Stimulated activated CD8-positive, alpha-beta memory T cell treated with anti-CD3 and anti-CD28 coated beads, Interleukin-7, amount 100 ng/mL, for 24 hours (primary cell): ENCODE measurements at regions not wholly inside any gene's neighbourhood (a gene's known extent, or its start where the extent isn't known, plus 50 kb on each side); places are given as distances from the start of the nearest gene placed in this dataset.
"Not testable (repeated sequence)": the region's sequence is repeated elsewhere in the genome, so short reads cannot be mapped to it uniquely, and the experiment has no call there.

ENCODE experiments used
- DNase-seq: peaks from one replicate; pipeline ENCODE4 v3.0.0-alpha.2; 2020; ENCODE audit warnings: low read depth

DNA sequence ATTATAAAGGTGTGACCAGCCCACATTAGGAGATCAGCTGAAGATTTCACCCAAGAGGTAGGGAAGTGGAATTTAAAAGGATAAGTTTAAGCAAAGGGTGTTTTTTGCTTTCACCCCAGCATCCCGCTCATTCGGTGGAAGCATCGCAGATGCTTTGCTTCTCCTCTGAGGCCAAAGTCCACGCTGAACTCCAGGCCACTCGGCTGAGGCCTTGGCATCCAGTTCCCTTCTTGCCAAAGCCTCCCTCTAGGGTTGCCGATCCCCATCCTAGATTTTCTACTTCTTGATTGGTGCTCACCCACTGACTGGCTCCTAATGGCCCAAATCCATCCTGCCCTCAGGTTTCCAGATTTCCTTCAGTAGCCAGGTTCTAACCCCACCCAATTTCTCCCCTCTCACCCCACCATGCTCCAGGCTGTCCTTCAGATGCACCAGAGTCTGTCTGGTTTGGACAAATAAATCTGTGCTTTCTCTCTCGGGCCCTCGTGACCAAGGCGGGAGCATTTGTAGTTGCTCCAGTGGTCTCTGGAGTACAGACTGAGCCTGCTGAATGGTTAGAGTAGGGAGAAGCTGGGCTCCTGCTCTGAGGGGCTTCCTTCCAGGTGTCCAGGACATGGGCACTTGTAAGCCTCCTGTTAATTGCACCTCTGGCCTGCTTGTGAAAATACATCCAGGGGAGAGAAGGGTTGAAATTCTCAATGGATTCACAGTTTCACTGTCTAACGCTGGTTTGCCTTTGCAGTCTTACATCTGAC, 193.2 kb downstream of the C1orf94 start:
- DNase-seq: no peak

DNA sequence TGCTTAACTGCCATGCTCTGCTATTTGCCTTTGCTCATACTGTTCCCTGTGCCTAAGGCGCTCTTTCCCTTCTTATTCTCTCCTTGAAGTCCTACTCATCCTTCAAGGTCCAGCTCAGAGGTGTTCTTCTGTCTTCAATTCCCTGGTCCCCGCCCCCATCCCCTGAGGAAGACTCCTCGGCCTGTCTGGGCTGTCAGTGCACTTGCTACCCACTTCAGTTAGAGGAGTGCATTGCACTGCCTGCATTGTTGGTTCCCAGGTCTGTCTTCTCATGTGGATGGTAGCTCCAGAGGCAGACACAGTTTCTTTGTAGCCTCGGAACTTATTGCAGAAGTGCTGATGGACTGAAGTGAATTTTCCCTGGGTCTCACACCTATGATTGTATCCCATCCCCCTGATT, 194.0 kb downstream of the C1orf94 start:
- DNase-seq: no peak

DNA sequence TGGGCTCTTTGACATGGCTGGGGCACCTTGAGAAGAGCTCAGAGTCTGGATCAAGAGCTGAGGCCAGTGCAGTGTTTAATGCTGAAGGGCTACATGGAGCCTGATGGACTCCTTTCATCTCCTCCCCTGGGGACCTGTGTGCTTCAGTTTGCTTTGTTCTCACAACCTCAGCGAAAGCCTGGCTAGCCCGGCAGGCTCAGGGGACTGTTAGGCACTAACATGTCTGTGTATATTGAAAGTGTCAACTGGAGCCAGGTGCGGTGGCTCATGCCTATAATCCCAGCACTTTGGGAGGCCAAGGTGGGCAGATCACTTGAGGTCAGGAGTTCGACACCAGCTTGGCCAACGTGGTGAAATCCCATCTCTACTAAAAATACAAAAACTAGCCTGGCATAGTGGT, 194.5 kb downstream of the C1orf94 start:
- DNase-seq: not testable (repeated sequence)

DNA sequence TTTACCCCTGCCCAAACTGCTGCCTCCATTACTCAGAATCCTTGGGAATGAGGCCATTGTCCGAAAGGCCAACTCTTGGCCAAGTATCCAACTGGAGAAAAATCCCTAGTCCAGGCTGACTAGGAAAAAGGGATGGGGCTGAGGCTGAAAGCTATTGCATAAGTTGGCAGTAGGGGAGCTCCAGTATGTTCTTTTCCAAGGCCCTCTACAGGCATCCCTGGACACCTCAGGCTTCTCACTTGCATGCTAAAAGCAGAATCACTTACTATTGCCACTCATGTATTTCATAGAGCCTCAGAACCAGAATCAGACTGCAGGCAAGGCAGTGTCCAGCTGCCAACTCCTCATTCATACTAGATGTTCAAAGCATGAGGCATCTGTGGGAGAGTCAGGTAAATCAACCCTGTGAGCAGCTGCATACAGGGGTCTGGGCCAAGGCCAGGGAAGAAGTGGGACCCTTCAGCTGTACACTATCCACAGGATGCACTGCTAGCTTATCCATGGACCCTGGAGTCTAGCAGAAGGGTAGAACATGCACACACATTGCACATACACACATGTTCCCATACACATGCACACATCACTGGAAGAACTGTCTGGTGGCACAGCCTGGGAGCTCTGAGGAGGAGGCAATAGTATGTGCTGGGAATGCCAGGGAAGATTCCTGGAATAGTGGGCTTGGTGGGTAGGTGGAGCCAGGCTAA, 195.3 kb downstream of the C1orf94 start:
- DNase-seq: no peak

DNA sequence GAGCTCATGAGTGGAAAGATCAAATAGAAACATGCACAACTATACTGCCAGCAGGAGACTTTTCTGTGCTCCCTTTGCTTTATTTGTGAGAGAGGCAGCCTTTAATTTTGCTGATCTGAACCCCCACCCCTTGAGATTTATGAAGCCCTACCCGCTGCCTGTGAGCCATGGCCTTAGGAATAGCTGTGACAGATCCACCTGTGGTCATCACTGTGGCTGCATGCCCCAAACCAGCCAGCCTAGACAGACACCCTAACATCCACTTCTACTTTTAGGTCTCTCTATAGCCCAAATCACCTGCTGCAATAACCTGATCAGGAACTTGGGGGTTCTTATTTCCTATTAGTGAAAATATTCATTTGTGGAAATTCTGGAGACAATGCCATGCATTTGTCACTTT, 196.2 kb downstream of the C1orf94 start:
- no peak for DNase-seq

DNA sequence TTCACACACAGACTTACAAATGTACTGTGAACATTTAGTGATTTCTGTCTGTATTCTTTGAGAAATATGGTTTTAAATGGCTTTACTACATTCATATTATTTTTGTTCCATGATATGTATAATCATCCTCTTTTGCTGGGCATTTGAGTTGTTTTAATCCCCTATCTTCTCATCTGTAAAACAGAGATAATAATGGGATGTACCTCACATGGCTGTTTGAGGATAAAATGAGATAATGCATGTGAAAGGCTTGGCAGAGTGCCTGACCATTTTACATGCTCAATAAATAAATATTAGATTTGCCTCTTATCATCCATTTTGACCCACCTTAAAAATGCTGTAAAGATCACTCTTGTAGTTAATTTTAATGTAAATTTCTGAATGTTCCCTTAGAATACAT, 197.2 kb downstream of the C1orf94 start:
- DNase-seq: no peak

DNA sequence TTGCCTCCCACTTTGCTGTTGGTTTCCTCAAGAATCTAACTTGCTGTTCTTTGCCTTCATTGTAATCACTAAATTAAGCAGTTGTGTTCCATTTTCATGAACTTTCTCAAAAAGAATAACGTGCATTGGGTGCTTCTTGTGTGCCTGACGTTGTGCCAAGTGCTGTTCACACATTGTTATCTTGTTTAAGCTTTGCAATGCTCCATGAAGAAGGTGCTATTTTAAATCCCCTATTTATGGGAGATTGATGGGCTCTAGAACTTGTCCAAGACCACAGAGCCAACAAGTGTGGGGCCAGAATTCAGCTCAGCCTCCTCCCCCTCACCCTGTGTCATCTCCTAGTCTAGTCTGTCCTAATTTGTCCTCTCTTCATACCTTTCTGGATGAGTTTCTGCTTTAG, 199.8 kb downstream of the C1orf94 start:
- DNase-seq: no peak

DNA sequence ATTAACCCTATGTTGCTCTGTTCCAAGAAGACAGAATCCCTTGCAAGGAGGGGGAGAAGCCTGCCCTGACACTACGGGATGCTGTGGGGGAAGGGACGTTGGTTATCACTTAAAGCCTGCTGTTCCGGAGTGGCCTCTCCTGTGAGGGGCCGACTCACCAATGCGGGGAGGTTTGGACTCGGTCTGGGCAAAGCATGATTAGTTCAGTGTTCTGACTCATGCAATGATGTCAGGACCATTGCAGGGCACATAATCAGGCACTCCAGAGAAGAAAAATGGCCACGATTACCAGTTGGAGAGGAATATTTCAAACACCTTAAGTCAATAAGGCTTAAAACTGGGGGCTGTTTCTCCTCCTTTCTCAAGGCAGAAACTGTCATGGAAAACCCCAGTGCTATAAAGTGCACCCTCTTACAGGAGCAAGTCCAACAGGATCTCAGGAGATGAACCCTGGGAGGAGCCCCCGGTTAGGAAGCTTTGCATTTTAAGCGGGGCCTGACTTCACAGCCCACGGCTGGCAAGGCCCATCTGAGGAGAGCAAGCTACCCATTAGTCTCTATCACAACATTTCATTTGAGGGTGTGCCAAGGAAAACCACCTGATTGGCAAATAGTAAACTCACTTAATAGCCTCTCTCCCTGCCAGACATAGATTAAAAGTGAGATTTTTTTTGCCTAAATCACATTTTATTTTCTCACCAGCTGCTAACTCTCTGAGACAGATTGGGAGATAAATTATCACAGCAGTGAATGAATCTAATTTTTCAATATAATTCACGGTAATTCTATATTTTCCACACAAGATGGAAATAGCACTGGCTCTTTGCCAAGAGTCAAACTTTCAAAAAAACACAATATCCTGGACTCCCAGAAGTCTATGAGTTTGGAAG, 202.5 kb downstream of the C1orf94 start:
- no peak for DNase-seq

DNA sequence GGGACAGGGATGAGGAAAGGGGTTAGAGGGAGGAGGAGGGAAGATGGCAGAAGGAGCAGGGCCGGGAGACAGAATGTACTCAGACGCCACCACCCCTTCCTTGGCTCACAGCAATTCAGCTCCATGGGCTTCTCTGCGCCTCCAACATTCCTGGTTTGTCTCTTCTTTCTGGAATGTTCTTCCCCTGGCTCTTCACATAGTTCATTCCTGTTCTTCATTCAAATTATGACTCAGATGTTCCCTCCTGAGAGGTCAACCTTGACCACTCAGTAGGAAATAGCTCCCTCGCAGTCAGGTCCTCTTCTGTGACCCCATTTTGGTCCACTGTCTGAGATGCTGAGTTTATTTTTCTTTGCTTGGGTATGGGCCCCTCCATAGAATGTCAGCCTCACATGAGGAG, 203.2 kb downstream of the C1orf94 start:
- DNase-seq: no peak

DNA sequence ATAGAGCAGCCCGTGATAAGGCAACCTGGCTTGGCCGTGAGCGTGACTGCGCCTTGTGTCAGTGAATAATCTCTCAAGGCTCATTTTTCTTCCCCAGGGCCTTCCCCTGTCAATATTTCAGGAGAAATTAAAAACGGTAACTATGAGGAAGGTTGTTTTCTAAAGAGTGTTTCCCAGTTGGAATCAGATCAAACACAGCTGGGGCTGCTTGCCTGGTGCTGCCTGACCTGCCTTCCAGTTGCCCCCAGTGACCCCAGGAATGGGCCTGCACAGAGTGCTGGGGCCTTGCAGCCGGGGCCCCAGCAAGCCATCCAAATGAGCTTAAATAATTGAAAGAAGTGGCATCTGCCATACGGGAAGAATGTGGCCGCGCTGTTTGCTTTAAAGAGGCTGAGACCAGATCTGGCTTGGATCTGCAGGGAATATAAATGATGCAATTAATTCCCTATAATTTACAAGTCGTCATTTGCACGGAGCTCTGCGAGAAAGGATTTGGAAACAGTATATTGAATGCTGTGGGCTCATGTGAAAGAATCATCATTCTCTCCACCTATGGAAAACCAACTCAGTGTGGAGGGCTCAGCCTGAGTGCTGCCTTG, 203.9 kb downstream of the C1orf94 start:
- DNase-seq: no peak

DNA sequence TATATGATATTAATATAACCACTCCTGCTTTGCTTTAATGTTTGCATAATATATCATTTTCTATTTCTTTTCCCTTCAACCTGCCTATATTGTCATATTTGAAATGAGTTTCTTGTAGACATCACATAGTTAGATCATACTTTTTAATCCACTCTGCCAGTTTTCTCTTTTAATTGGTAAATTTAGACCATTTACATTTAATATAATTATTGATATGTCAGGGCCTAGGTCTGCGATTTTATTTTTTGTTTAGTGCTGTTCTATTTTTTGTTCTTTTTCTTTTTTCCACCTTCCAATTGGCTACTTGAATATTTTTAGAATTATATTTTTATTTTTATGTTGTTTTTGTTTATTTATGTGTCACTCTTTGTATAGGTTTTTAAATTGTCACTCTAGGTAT, 213.3 kb downstream of the C1orf94 start:
- no peak for DNase-seq

DNA sequence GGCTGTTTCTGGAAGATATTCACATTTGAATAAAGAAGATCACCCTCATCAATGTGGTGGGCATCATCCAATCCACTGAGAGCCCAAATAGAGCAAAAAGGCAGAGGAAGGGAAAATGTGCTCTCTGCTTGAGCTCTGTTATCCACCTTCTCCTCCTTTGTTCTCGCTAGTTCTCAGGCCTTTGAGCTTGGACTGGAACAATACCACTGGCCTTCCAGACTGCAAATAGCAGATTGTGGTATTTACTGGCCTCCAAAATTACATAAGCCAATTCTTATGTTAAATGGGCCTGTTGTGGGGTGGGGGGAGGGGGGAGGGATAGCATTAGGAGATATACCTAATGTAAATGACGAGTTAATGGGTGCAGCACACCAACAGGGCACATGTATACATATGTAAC, 219.3 kb downstream of the C1orf94 start:
- no peak for DNase-seq

DNA sequence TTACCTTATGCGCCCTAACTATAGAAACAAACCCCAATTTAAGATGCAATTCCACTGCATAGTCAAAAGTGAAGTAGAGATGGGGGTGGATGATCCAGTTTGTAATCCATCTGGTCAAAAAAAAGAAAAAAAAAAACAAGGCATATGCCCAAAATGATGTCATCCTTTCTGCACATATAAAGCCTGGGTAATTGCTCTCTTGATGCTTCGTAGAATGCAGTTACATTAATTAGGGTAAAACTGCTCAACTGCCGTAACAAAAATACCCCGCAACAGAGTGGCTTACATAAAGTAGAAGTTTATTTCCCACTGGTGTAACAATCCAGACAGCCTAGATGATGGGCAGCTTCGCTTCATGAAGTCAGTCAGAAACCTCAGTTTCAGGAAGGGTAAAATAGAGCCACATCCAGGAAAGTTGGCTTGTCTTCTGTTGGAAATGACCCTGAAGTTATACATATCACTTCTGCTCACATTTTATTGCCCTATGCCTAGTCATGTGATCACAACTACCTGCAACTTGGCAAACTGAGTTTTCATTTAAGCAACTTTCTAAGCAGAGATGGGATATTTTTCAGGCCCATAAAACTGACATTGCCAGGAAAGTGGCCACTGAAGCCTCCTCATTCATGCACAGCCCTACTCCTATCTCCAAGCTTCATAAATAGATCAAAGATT, 221.7 kb downstream of the C1orf94 start:
- no peak for DNase-seq

DNA sequence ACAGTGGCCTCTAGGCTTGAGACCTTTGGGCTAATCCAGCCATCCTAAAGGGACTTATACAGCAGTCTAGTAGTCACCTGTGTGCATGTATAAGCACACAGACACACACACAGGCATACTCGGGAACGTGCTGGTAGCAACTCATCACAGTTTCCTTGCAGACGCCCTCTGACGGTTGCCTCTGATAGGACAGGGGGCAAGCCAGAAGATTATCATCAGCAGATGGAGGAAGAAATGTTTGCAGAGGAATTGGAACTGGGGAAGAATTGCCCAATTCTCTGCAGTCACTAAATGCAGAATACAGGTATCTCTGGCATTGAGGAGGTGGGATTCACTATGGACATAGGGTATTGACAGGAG, 222.2 kb downstream of the C1orf94 start:
- no peak for DNase-seq

DNA sequence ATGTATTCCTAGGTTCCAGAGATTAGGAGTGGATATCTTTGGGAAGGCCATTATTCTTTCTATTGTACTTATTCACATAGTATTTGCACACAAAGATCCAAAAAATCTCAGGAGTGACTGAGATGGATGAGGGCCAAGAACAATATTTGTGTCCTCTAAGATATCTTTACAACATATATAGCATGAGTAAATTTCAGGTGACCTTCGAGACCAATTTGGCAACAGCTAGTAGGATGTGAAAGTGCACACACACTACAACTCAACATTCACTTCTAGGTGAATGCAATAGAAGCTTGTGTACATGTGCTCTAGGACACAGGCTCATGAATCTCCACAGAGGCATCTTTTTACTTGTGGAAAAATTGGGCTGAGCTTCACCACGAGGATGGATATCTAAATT, 224.0 kb downstream of the C1orf94 start:
- no peak for DNase-seq

DNA sequence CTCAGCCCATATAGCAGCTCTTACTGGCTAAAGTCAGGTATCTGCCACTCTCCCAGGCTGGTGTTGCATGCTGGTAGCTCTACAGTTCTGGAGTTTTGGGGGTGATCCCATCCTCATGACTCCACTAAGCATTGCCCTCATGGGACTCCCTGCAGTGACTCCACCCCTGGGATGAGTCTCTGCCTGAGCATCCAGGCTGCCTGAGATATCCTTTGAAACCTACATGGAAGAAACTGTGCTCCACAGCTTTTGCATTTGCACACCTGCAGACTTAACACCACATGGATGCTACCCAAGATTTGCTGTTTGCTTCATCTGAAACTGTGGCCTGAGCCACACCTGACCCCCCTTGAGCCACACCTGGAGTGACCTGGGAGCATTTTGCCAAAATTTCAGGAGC, 226.4 kb downstream of the C1orf94 start:
- no peak for DNase-seq

DNA sequence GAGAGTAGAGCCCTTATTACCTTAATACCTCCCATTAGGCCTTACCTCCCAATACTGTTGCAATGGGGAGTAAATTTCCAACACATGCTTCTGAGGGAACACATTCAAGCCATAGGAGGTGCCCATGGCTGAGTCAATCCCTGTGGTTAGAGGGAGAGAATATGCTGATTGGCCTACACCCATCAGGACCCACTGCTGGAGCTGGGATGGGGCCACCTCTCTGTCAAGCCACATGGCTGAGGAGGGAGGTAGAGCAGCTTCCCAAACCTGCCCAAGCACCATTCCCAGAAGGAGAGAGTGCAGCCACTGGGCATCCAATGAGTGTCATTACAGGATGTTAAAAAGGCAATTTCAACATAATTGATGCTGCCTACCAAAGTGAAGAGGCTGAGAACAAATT, 228.1 kb downstream of the C1orf94 start:
- no peak for DNase-seq

DNA sequence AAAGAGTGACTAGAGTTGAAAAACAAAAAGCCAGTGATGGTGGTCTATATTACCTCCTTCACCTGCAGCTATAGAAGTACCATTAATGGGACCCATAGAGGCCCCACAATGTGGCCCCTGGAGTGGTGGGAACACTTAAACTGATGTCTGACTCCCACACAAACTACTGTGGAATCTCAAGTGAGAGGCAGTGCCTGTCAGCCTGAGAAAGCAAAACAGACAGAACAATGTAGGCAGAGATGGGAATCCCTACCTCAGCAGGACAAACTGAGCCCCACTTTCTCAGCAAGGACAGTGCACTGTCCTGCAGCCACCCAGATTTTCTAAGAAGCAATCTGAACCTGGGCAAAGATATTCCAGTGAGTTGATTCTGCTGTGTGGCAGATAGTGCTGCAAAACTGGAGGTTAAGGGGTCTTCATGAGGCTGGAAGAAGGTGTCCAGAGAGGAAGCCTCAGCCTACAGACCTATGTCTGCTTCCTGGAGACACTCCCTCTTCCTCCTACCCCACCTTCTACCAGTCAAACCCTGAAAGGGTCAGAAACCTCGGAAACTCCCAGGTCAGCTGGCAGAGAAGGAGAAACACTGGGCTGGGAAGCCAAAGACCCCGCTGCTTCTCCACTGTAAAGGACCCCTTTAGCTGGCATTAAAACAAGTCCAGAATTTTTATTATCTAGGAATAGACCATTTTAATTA, 228.7 kb downstream of the C1orf94 start:
- no peak for DNase-seq

DNA sequence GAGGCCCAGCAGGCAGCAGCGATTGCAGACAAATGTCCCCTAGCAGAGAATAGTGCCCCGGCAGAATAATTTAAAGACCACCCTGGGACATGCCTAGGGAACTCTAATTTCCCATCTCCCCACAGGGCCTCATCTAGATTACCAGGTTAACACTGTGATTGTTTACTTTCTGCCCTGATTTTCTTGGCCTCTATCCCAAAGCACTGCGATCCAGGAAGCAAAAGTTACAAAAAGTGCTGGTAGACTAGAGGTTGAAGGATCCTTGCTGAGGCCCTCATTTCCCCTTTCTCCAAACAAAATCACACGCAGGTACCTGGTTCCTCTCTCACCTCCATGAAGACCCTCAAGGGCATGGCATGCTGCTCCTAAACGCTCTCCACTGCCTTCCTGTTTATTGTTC, 229.7 kb downstream of the C1orf94 start:
- no peak for DNase-seq

DNA sequence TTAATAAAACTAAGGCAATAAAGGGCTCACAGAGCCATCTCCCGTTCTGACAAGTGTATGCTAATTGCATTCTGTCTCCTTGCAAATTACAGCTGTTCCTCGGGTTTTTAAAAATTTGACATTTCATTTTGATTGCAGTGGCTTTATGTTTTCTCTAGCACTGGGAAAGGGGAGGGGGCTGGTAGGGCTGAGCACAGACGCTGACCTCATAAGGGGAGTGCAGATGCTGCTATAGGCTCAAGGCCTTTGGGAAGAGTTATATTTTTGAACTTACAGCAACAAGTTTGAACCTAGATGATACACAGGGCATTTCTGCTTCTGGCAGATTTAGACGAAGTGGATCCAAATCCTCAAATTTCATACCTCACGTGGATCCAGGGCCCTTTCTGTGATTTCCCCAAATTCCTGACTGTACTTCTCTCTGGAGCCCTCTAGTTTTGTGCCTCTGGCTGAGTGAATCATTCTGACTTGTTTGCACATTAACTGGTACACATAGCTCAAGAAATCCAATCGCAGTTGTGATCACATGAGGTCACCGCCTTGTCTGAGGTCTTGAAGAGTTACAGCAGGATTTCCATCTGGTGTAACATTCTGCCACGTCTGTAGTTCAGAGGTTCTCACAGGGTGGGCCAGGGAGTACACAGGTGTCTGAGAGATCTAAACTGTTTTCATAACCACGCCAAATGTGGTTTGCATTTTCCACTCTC, 230.3 kb downstream of the C1orf94 start:
- no peak for DNase-seq

DNA sequence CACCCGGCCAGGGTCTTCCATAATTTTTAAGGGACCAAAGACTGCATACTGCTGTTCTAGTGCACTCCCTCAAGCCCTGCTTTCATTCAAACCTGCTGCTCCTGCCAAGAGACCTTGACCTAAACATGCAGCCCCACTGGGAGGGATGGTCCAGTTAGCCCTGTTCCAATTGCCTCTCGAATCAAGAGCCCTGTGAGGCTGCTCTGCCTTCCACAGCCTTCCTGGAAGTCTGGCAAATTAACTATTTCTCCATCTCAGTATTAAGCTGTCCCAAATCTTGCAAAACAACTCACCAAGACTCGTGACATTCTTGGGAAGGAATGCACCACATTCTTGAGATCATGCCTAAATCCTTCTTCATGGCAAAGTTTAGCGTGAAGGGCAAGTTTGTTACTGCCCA, 231.3 kb downstream of the C1orf94 start:
- no peak for DNase-seq
